ENCODE measurements at regions not wholly inside any gene's neighbourhood (a gene's known extent, or its start where the extent isn't known, plus 50 kb on each side); places are given as distances from the start of the nearest gene placed in this dataset.

GRCh38 chr2:138391946-138392345 lies 109.6 kb upstream of the SPOPL start:
- TF ChIP-seq EZH2 (IDR thresholded peaks at IDR 0.05; ENCODE audit: borderline replicate concordance) (no peak), EZH2phosphoT487 (IDR thresholded peaks at IDR 0.05; ENCODE audit: low read depth, severe bottlenecking, unreplicated experiment) (no peak)
- TF ChIP-seq, protein P1, sequence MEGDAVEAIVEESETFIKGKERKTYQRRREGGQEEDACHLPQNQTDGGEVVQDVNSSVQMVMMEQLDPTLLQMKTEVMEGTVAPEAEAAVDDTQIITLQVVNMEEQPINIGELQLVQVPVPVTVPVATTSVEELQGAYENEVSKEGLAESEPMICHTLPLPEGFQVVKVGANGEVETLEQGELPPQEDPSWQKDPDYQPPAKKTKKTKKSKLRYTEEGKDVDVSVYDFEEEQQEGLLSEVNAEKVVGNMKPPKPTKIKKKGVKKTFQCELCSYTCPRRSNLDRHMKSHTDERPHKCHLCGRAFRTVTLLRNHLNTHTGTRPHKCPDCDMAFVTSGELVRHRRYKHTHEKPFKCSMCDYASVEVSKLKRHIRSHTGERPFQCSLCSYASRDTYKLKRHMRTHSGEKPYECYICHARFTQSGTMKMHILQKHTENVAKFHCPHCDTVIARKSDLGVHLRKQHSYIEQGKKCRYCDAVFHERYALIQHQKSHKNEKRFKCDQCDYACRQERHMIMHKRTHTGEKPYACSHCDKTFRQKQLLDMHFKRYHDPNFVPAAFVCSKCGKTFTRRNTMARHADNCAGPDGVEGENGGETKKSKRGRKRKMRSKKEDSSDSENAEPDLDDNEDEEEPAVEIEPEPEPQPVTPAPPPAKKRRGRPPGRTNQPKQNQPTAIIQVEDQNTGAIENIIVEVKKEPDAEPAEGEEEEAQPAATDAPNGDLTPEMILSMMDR (IDR thresholded peaks at IDR 0.05; ENCODE audit: poor library complexity) = no peak
- no peaks in the 10 kb centered on the region for H3K79me2 ChIP-seq
- no peak overlapping the region for H2AFZ ChIP-seq
- no peaks in the 10 kb centered on the region for H3K4me1 ChIP-seq (ENCODE audit: insufficient read depth)
- no peaks in the 10 kb centered on the region for H3K9me3 ChIP-seq (ENCODE audit: low read depth)
- no peak overlapping the region for H3K4me3 ChIP-seq
- no peak for DNase-seq (ENCODE audit: low spot score)
- WGBS (ENCODE audit: low lambda C conversion rate, missing lambda C conversion rate) = 92% methylated on average over 5 of the region's 5 CpGs
- H3K9me2 ChIP-seq (replicated peaks; ENCODE audit: insufficient read depth) = no peaks in the 10 kb centered on the region
- no peaks in the 10 kb centered on the region for H4K20me1 ChIP-seq (ENCODE audit: insufficient read depth, poor library complexity, severe bottlenecking)
- H3K4me2 ChIP-seq = no peak overlapping the region
- H3K36me3 ChIP-seq (replicated peaks; ENCODE audit: insufficient read depth, low read depth) = no peaks in the 10 kb centered on the region
- H3K27me3 ChIP-seq = no peaks in the 10 kb centered on the region
- no peak overlapping the region for H3K27ac ChIP-seq

DNA sequence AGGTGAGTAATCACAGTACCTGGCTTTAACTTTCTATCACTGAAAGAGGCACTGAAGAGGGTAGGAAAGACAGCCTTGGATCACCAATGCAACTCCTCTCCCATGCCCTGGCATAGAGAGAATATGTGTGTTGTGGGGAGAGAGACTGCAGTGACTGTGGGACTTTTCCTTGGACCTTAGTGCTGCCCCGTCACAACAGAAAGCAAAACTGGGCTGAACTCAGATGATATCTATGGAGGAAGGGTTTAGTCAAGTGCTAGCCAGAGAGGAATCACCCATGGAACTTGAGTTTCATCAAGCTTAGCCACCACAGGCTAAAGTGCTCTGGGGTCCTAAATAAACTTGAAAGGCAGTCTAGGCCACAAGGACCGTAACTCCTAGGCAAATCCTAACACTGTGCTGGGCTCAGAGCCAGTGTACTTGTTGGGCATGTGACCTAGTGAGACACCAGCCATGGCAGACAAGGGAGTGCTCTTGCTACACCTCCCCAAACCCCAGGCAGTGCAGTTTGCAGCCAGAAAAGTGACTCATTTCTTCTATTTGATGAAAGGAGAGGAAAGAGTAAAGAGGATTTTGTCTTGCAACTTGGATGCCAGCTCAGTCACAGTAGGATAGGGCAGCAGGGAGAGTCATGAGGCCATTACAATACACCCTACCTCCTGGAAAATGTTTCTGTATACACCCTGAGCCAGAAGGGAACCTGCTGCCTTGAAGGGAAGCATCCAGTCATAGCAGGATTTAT lies 105.8 kb upstream of the SPOPL start:
- Histone ChIP-seq H3K9me2 (replicated peaks; ENCODE audit: insufficient read depth) (no peaks in the 10 kb centered on the region), H3K27me3 (no peaks in the 10 kb centered on the region), H3K4me3 (no peak overlapping the region), H3K27ac (no peak overlapping the region), H3K79me2 (no peaks in the 10 kb centered on the region), H3K36me3 (replicated peaks; ENCODE audit: insufficient read depth, low read depth) (no peaks in the 10 kb centered on the region), H3K4me2 (no peak overlapping the region), H3K4me1 (ENCODE audit: insufficient read depth) (no peaks in the 10 kb centered on the region), H4K20me1 (ENCODE audit: insufficient read depth, poor library complexity, severe bottlenecking) (no peaks in the 10 kb centered on the region), H2AFZ (no peak overlapping the region), H3K9me3 (ENCODE audit: low read depth) (no peaks in the 10 kb centered on the region)
- 93% methylated on average over 2 of the region's 2 CpGs for WGBS (ENCODE audit: low lambda C conversion rate, missing lambda C conversion rate)
- no peak for DNase-seq (ENCODE audit: low spot score)
- TF ChIP-seq, protein P1 (IDR thresholded peaks at IDR 0.05; ENCODE audit: poor library complexity) = no peak
- no peak for TF ChIP-seq EZH2phosphoT487 (IDR thresholded peaks at IDR 0.05; ENCODE audit: low read depth, severe bottlenecking, unreplicated experiment)
- no peak for TF ChIP-seq EZH2 (IDR thresholded peaks at IDR 0.05; ENCODE audit: borderline replicate concordance)

- no peaks in the 10 kb centered on the region for H3K27me3 ChIP-seq
- H3K4me3 ChIP-seq = no peak overlapping the region
- H3K79me2 ChIP-seq = no peaks in the 10 kb centered on the region
- H3K36me3 ChIP-seq (replicated peaks; ENCODE audit: insufficient read depth, low read depth) = no peaks in the 10 kb centered on the region
- no peaks in the 10 kb centered on the region for H4K20me1 ChIP-seq (ENCODE audit: insufficient read depth, poor library complexity, severe bottlenecking)
- no peak for DNase-seq (ENCODE audit: low spot score)
- no peak overlapping the region for H3K4me2 ChIP-seq
- H3K9me3 ChIP-seq (ENCODE audit: low read depth) = peaks cover 4% of the 10 kb centered on the region
- whole genome bisulfite sequencing (ENCODE audit: low lambda C conversion rate, missing lambda C conversion rate) = 81% methylated on average over 3 of the region's 3 CpGs
- H3K9me2 ChIP-seq (replicated peaks; ENCODE audit: insufficient read depth) = no peaks in the 10 kb centered on the region
- H3K4me1 ChIP-seq (ENCODE audit: insufficient read depth) = no peaks in the 10 kb centered on the region
- no peak overlapping the region for H2AFZ ChIP-seq
- no peak overlapping the region for H3K27ac ChIP-seq
- TF ChIP-seq EZH2phosphoT487 (IDR thresholded peaks at IDR 0.05; ENCODE audit: low read depth, severe bottlenecking, unreplicated experiment) = no peak
- TF ChIP-seq, protein P1 (IDR thresholded peaks at IDR 0.05; ENCODE audit: poor library complexity) = no peak
- no peak for TF ChIP-seq EZH2 (IDR thresholded peaks at IDR 0.05; ENCODE audit: borderline replicate concordance)
Observed at GRCh38 chr2:138396843-138397242, 104.7 kb upstream of the SPOPL start.

All from hepatocyte (in vitro differentiated cells).